DOHH2 (cell line): ENCODE measurements at regions not wholly inside any gene's neighbourhood (a gene's known extent, or its start where the extent isn't known, plus 50 kb on each side); places are given as distances from the start of the nearest gene placed in this dataset.

ENCODE experiments used
- EZH2phosphoT487 ChIP-seq: fragments of 200-600 bp; sonication (generic); IDR thresholded peaks from 2 replicates; pipeline ENCODE4 v1.6.1; 2017; ENCODE audit warnings: borderline replicate concordance, mild to moderate bottlenecking, antibody characterized with exemption, low read length, moderate library complexity, mixed read lengths
- TF ChIP-seq, protein P1 (sequence below): fragments of 200-600 bp; sonication (generic); IDR thresholded peaks from one replicate; pipeline ENCODE4 v1.5.1; 2014; ENCODE audit warnings: antibody characterized with exemption, mild to moderate bottlenecking, low read depth, low read length; ENCODE audit not compliant: poor library complexity, severe bottlenecking

DNA sequence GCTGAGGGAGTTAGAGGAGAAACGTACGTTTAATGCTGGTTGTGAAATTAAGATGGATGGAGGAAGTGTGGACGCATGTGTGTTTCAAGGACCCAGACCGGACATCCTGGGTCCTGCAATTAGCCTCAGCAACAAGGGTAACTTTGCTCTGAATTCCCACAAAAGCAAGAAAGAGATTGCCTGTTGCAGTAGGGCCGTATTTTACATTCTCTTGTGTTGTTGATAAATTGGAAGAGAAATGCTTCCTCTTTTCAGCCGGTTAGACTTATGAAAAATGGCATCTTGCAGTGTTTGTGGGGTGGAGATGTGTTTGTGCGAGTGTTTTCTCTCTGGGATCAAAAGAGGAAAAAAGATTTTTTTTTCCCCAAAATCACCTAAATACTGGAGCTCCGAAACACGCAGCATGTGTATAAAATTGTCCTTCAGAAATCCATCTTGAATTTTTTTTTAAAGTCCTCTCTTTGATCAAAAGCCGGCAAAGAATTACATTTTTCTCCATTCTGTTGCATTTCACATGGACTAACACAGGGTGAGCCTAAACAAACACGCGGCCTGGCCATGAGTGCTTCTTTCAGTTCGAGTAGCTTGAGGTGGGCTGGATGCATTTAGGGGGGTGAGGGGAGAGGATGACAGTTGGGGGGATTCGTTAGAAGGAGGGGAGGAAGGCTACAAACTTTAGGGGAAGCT is 251.6 kb downstream of the C16orf95 start:
- TF ChIP-seq, protein P1, sequence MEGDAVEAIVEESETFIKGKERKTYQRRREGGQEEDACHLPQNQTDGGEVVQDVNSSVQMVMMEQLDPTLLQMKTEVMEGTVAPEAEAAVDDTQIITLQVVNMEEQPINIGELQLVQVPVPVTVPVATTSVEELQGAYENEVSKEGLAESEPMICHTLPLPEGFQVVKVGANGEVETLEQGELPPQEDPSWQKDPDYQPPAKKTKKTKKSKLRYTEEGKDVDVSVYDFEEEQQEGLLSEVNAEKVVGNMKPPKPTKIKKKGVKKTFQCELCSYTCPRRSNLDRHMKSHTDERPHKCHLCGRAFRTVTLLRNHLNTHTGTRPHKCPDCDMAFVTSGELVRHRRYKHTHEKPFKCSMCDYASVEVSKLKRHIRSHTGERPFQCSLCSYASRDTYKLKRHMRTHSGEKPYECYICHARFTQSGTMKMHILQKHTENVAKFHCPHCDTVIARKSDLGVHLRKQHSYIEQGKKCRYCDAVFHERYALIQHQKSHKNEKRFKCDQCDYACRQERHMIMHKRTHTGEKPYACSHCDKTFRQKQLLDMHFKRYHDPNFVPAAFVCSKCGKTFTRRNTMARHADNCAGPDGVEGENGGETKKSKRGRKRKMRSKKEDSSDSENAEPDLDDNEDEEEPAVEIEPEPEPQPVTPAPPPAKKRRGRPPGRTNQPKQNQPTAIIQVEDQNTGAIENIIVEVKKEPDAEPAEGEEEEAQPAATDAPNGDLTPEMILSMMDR, result no peak
- TF ChIP-seq EZH2phosphoT487, result no peak
